ENCODE measurements at regions not wholly inside any gene's neighbourhood (a gene's known extent, or its start where the extent isn't known, plus 50 kb on each side); places are given as distances from the start of the nearest gene placed in this dataset.

- TF ChIP-seq CC2D1A (CRISPR knock-in tag; IDR thresholded peaks at IDR 0.05) (no peak), ZNF446 (CRISPR knock-in tag; IDR thresholded peaks at IDR 0.05) (no peak), ZBTB8A (CRISPR knock-in tag; IDR thresholded peaks at IDR 0.05; ENCODE audit: borderline replicate concordance, low read depth) (no peak), ZNF33A (CRISPR knock-in tag; IDR thresholded peaks at IDR 0.05; ENCODE audit: borderline replicate concordance) (no peak), MLLT10 (CRISPR knock-in tag; IDR thresholded peaks at IDR 0.05) (no peak), ZNF264 (CRISPR knock-in tag; IDR thresholded peaks at IDR 0.05) (no peak), TRIM24 (CRISPR knock-in tag; IDR thresholded peaks at IDR 0.05) (no peak), NFE2L2 (IDR thresholded peaks at IDR 0.05; ENCODE audit: low read length) (no peak), ZNF556 (CRISPR knock-in tag; IDR thresholded peaks at IDR 0.05; ENCODE audit: borderline replicate concordance) (no peak), MIER2 (CRISPR knock-in tag; IDR thresholded peaks at IDR 0.05) (peak; percentile 69; the same call in 1 of the 2 replicates)
- TF ChIP-seq, protein P1, sequence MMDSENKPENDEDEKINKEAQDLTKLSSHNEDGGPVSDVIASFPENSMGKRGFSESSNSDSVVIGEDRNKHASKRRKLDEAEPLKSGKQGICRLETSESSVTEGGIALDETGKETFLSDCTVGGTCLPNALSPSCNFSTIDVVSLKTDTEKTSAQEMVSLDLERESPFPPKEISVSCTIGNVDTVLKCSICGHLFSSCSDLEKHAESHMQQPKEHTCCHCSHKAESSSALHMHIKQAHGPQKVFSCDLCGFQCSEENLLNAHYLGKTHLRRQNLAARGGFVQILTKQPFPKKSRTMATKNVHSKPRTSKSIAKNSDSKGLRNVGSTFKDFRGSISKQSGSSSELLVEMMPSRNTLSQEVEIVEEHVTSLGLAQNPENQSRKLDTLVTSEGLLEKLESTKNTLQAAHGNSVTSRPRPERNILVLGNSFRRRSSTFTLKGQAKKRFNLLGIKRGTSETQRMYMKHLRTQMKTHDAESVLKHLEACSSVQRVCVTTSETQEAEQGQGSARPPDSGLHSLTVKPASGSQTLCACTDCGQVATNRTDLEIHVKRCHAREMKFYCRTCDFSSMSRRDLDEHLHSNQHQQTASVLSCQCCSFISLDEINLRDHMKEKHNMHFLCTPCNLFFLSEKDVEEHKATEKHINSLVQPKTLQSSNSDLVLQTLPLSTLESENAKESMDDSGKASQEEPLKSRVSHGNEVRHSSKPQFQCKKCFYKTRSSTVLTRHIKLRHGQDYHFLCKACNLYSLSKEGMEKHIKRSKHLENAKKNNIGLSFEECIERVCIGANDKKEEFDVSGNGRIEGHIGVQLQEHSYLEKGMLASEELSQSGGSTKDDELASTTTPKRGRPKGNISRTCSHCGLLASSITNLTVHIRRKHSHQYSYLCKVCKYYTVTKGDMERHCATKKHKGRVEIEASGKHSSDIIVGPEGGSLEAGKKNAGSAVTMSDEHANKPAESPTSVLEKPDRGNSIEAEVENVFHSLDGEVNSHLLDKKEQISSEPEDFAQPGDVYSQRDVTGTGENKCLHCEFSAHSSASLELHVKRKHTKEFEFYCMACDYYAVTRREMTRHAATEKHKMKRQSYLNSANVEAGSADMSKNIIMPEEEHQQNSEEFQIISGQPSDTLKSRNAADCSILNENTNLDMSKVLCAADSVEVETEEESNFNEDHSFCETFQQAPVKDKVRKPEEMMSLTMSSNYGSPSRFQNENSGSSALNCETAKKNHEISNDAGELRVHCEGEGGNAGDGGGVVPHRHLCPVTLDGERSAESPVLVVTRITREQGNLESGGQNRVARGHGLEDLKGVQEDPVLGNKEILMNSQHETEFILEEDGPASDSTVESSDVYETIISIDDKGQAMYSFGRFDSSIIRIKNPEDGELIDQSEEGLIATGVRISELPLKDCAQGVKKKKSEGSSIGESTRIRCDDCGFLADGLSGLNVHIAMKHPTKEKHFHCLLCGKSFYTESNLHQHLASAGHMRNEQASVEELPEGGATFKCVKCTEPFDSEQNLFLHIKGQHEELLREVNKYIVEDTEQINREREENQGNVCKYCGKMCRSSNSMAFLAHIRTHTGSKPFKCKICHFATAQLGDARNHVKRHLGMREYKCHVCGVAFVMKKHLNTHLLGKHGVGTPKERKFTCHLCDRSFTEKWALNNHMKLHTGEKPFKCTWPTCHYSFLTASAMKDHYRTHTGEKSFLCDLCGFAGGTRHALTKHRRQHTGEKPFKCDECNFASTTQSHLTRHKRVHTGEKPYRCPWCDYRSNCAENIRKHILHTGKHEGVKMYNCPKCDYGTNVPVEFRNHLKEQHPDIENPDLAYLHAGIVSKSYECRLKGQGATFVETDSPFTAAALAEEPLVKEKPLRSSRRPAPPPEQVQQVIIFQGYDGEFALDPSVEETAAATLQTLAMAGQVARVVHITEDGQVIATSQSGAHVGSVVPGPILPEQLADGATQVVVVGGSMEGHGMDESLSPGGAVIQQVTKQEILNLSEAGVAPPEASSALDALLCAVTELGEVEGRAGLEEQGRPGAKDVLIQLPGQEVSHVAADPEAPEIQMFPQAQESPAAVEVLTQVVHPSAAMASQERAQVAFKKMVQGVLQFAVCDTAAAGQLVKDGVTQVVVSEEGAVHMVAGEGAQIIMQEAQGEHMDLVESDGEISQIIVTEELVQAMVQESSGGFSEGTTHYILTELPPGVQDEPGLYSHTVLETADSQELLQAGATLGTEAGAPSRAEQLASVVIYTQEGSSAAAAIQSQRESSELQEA (CRISPR knock-in tag; IDR thresholded peaks at IDR 0.05; ENCODE audit: not compliant biosample characterization): no peak
- TF ChIP-seq, protein P2, sequence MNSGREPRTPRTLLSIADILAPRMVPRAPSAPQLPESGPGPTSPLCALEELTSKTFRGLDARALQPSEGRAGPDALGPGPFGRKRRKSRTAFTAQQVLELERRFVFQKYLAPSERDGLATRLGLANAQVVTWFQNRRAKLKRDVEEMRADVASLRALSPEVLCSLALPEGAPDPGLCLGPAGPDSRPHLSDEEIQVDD (CRISPR knock-in tag; IDR thresholded peaks at IDR 0.05; ENCODE audit: borderline replicate concordance): no peak
- TF ChIP-seq, protein P3, sequence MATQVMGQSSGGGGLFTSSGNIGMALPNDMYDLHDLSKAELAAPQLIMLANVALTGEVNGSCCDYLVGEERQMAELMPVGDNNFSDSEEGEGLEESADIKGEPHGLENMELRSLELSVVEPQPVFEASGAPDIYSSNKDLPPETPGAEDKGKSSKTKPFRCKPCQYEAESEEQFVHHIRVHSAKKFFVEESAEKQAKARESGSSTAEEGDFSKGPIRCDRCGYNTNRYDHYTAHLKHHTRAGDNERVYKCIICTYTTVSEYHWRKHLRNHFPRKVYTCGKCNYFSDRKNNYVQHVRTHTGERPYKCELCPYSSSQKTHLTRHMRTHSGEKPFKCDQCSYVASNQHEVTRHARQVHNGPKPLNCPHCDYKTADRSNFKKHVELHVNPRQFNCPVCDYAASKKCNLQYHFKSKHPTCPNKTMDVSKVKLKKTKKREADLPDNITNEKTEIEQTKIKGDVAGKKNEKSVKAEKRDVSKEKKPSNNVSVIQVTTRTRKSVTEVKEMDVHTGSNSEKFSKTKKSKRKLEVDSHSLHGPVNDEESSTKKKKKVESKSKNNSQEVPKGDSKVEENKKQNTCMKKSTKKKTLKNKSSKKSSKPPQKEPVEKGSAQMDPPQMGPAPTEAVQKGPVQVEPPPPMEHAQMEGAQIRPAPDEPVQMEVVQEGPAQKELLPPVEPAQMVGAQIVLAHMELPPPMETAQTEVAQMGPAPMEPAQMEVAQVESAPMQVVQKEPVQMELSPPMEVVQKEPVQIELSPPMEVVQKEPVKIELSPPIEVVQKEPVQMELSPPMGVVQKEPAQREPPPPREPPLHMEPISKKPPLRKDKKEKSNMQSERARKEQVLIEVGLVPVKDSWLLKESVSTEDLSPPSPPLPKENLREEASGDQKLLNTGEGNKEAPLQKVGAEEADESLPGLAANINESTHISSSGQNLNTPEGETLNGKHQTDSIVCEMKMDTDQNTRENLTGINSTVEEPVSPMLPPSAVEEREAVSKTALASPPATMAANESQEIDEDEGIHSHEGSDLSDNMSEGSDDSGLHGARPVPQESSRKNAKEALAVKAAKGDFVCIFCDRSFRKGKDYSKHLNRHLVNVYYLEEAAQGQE (IDR thresholded peaks at IDR 0.05; ENCODE audit: borderline replicate concordance in 1 of 2, low read depth in 1 of 2, low read length in 2 of 2): no peak
- TF ChIP-seq, protein P4, sequence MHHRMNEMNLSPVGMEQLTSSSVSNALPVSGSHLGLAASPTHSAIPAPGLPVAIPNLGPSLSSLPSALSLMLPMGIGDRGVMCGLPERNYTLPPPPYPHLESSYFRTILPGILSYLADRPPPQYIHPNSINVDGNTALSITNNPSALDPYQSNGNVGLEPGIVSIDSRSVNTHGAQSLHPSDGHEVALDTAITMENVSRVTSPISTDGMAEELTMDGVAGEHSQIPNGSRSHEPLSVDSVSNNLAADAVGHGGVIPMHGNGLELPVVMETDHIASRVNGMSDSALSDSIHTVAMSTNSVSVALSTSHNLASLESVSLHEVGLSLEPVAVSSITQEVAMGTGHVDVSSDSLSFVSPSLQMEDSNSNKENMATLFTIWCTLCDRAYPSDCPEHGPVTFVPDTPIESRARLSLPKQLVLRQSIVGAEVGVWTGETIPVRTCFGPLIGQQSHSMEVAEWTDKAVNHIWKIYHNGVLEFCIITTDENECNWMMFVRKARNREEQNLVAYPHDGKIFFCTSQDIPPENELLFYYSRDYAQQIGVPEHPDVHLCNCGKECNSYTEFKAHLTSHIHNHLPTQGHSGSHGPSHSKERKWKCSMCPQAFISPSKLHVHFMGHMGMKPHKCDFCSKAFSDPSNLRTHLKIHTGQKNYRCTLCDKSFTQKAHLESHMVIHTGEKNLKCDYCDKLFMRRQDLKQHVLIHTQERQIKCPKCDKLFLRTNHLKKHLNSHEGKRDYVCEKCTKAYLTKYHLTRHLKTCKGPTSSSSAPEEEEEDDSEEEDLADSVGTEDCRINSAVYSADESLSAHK (CRISPR knock-in tag; IDR thresholded peaks at IDR 0.05; ENCODE audit: borderline replicate concordance): no peak
Measured at GRCh38 chr7:156379324-156380070, 261.1 kb upstream of the RNF32 start (continued).

Data from HepG2 (cell line).